NAMALWA (cell line): ENCODE measurements at regions not wholly inside any gene's neighbourhood (a gene's known extent, or its start where the extent isn't known, plus 50 kb on each side); places are given as distances from the start of the nearest gene placed in this dataset.
"Not testable (repeated sequence)": the region's sequence is repeated elsewhere in the genome, so short reads cannot be mapped to it uniquely, and the experiment has no call there.

ENCODE experiments used
- DNase-seq: peaks from one replicate; pipeline ENCODE4 v3.0.0-alpha.2; 2015; ENCODE audit warnings: low spot score

- no peak for DNase-seq
Observed at GRCh38 chr4:106869551-106869950, 166.6 kb downstream of the DKK2 start.

GRCh38 chr4:106868381-106869035, 167.6 kb downstream of the DKK2 start:
- no peak for DNase-seq

GRCh38 chr4:106864231-106864630, 171.9 kb downstream of the DKK2 start:
- no peak for DNase-seq

- no peak for DNase-seq
Observed at GRCh38 chr4:106854569-106855351, 181.4 kb downstream of the DKK2 start.

GRCh38 chr4:106852426-106852825, 183.7 kb downstream of the DKK2 start:
- DNase-seq = no peak

GRCh38 chr4:106851726-106852125, 184.4 kb downstream of the DKK2 start:
- no peak for DNase-seq

GRCh38 chr4:106850691-106851090, 185.4 kb downstream of the DKK2 start:
- no peak for DNase-seq

GRCh38 chr4:106835919-106836318, 200.2 kb downstream of the DKK2 start:
- DNase-seq = no peak

GRCh38 chr4:106830879-106831278, 205.2 kb downstream of the DKK2 start:
- no peak for DNase-seq

- DNase-seq = no peak
Observed at GRCh38 chr4:106818764-106819163, 217.3 kb downstream of the DKK2 start.

GRCh38 chr4:106816496-106816895, 219.6 kb downstream of the DKK2 start:
- DNase-seq = no peak

GRCh38 chr4:106810122-106810521, 226.0 kb downstream of the DKK2 start:
- DNase-seq = no peak

GRCh38 chr4:106809076-106809475, 227.0 kb downstream of the DKK2 start:
- DNase-seq = peak; percentile 27

GRCh38 chr4:106806158-106806797, 229.8 kb downstream of the DKK2 start:
- DNase-seq = no peak

- no peak for DNase-seq
Observed at GRCh38 chr4:106803083-106803482, 233.0 kb downstream of the DKK2 start.

- no peak for DNase-seq
Observed at GRCh38 chr4:106801386-106801785, 234.7 kb downstream of the DKK2 start.

GRCh38 chr4:106796876-106797275, 239.2 kb downstream of the DKK2 start:
- no peak for DNase-seq

GRCh38 chr4:106795326-106795725, 240.8 kb downstream of the DKK2 start:
- DNase-seq = no peak

- DNase-seq = no peak
Observed at GRCh38 chr4:106793933-106794332, 242.2 kb downstream of the DKK2 start.

GRCh38 chr4:106775636-106776035, 260.5 kb downstream of the DKK2 start:
- DNase-seq = no peak

- DNase-seq = not testable (repeated sequence)
Observed at GRCh38 chr4:106774055-106774454, 262.1 kb downstream of the DKK2 start.

- no peak for DNase-seq
Observed at GRCh38 chr4:106773076-106773905, 262.8 kb downstream of the DKK2 start.
